ENCODE measurements at regions not wholly inside any gene's neighbourhood (a gene's known extent, or its start where the extent isn't known, plus 50 kb on each side); places are given as distances from the start of the nearest gene placed in this dataset.
"Not testable (repeated sequence)": the region's sequence is repeated elsewhere in the genome, so short reads cannot be mapped to it uniquely, and the experiment has no call there.

GRCh38 chr19:28997866-28998265, 215.1 kb downstream of the UQCRFS1 start:
- H3K9ac ChIP-seq (ENCODE audit: low read depth, low read length); H3K4me3 ChIP-seq (ENCODE audit: low read length); H3K27me3 ChIP-seq (ENCODE audit: insufficient read depth, low read length); H3K27ac ChIP-seq (ENCODE audit: low read depth, low read length); H3K36me3 ChIP-seq (ENCODE audit: insufficient read depth, low read length): not testable (repeated sequence)
- WGBS = 94% methylated on average over 6 of the region's 6 CpGs
- 0 out of 2 replicates have a peak, but pooled peaks cover 11% of the 10 kb centered on the region for H3K4me1 ChIP-seq (ENCODE audit: insufficient read depth, low read length)
- peaks cover 44% of the 10 kb centered on the region for H3K9me3 ChIP-seq (ENCODE audit: insufficient read depth, low read depth, low read length)

GRCh38 chr19:28990522-28990921, 222.4 kb downstream of the UQCRFS1 start:
- 92% methylated on average over 5 of the region's 5 CpGs for WGBS
- Histone ChIP-seq H3K27me3 (ENCODE audit: insufficient read depth, low read length) (no peaks in the 10 kb centered on the region), H3K27ac (ENCODE audit: low read depth, low read length) (no peak overlapping the region), H3K4me1 (ENCODE audit: insufficient read depth, low read length) (peaks cover 12% of the 10 kb centered on the region; the same call in 1 of the 2 replicates), H3K9ac (ENCODE audit: low read depth, low read length) (no peak overlapping the region), H3K9me3 (ENCODE audit: insufficient read depth, low read depth, low read length) (peaks cover 26% of the 10 kb centered on the region), H3K36me3 (ENCODE audit: insufficient read depth, low read length) (no peaks in the 10 kb centered on the region), H3K4me3 (ENCODE audit: low read length) (no peak overlapping the region)

GRCh38 chr19:28989739-28990138, 223.2 kb downstream of the UQCRFS1 start:
- Histone ChIP-seq H3K9me3 (ENCODE audit: insufficient read depth, low read depth, low read length) (peaks cover 19% of the 10 kb centered on the region), H3K27me3 (ENCODE audit: insufficient read depth, low read length) (no peaks in the 10 kb centered on the region), H3K4me3 (ENCODE audit: low read length) (no peak overlapping the region), H3K4me1 (ENCODE audit: insufficient read depth, low read length) (peaks cover 12% of the 10 kb centered on the region; the same call in 1 of the 2 replicates), H3K36me3 (ENCODE audit: insufficient read depth, low read length) (no peaks in the 10 kb centered on the region), H3K9ac (ENCODE audit: low read depth, low read length) (no peak overlapping the region), H3K27ac (ENCODE audit: low read depth, low read length) (no peak overlapping the region)
- WGBS = 62% methylated on average over 6 of the region's 6 CpGs

- WGBS = 86% methylated on average over 1 of the region's 1 CpG
- H3K9me3 ChIP-seq (ENCODE audit: insufficient read depth, low read depth, low read length) = peaks cover 4% of the 10 kb centered on the region
Measured at GRCh38 chr19:28988066-28988465, 224.9 kb downstream of the UQCRFS1 start.

GRCh38 chr19:28987177-28987576, 225.8 kb downstream of the UQCRFS1 start:
- no peak overlapping the region for H3K4me3 ChIP-seq (ENCODE audit: low read length)
- H3K27me3 ChIP-seq (ENCODE audit: insufficient read depth, low read length) = no peaks in the 10 kb centered on the region
- H3K9me3 ChIP-seq (ENCODE audit: insufficient read depth, low read depth, low read length) = no peaks in the 10 kb centered on the region
- no peak overlapping the region for H3K9ac ChIP-seq (ENCODE audit: low read depth, low read length)
- no peaks in the 10 kb centered on the region for H3K36me3 ChIP-seq (ENCODE audit: insufficient read depth, low read length)
- WGBS = 95% methylated on average over 6 of the region's 6 CpGs
- no peak overlapping the region for H3K27ac ChIP-seq (ENCODE audit: low read depth, low read length)
- peaks cover 12% of the 10 kb centered on the region; the same call in 1 of the 2 replicates for H3K4me1 ChIP-seq (ENCODE audit: insufficient read depth, low read length)

More at GRCh38 chr19:28988066-28988465, 224.9 kb downstream of the UQCRFS1 start:
- Histone ChIP-seq H3K9ac (ENCODE audit: low read depth, low read length) (no peak overlapping the region), H3K27me3 (ENCODE audit: insufficient read depth, low read length) (no peaks in the 10 kb centered on the region), H3K4me3 (ENCODE audit: low read length) (no peak overlapping the region), H3K27ac (ENCODE audit: low read depth, low read length) (no peak overlapping the region), H3K4me1 (ENCODE audit: insufficient read depth, low read length) (peaks cover 12% of the 10 kb centered on the region; the same call in 1 of the 2 replicates), H3K36me3 (ENCODE audit: insufficient read depth, low read length) (no peaks in the 10 kb centered on the region)

GRCh38 chr19:28985201-28985600, 227.8 kb downstream of the UQCRFS1 start:
- Histone ChIP-seq H3K36me3 (ENCODE audit: insufficient read depth, low read length) (no peaks in the 10 kb centered on the region), H3K4me3 (ENCODE audit: low read length) (no peak overlapping the region), H3K9me3 (ENCODE audit: insufficient read depth, low read depth, low read length) (no peaks in the 10 kb centered on the region), H3K4me1 (ENCODE audit: insufficient read depth, low read length) (peaks cover 12% of the 10 kb centered on the region; the same call in 1 of the 2 replicates), H3K27me3 (ENCODE audit: insufficient read depth, low read length) (no peaks in the 10 kb centered on the region), H3K27ac (ENCODE audit: low read depth, low read length) (no peak overlapping the region), H3K9ac (ENCODE audit: low read depth, low read length) (no peak overlapping the region)
- WGBS = 93% methylated on average over 8 of the region's 8 CpGs

- 92% methylated on average over 4 of the region's 4 CpGs for WGBS
- Histone ChIP-seq H3K27ac (ENCODE audit: low read depth, low read length) (no peak overlapping the region), H3K9me3 (ENCODE audit: insufficient read depth, low read depth, low read length) (no peaks in the 10 kb centered on the region), H3K9ac (ENCODE audit: low read depth, low read length) (no peak overlapping the region), H3K4me1 (ENCODE audit: insufficient read depth, low read length) (peaks cover 5% of the 10 kb centered on the region; the same call in 1 of the 2 replicates), H3K36me3 (ENCODE audit: insufficient read depth, low read length) (no peaks in the 10 kb centered on the region), H3K4me3 (ENCODE audit: low read length) (no peak overlapping the region), H3K27me3 (ENCODE audit: insufficient read depth, low read length) (no peaks in the 10 kb centered on the region)
Measured at GRCh38 chr19:28984315-28984714, 228.6 kb downstream of the UQCRFS1 start.

GRCh38 chr19:28983430-28983829, 229.5 kb downstream of the UQCRFS1 start:
- no peak overlapping the region for H3K4me3 ChIP-seq (ENCODE audit: low read length)
- no peaks in the 10 kb centered on the region for H3K27me3 ChIP-seq (ENCODE audit: insufficient read depth, low read length)
- no peaks in the 10 kb centered on the region for H3K9me3 ChIP-seq (ENCODE audit: insufficient read depth, low read depth, low read length)
- no peak overlapping the region for H3K9ac ChIP-seq (ENCODE audit: low read depth, low read length)
- H3K4me1 ChIP-seq (ENCODE audit: insufficient read depth, low read length) = peaks cover under 1% of the 10 kb centered on the region; the same call in 1 of the 2 replicates
- H3K27ac ChIP-seq (ENCODE audit: low read depth, low read length) = no peak overlapping the region
- H3K36me3 ChIP-seq (ENCODE audit: insufficient read depth, low read length) = no peaks in the 10 kb centered on the region
- 92% methylated on average over 6 of the region's 6 CpGs for WGBS

GRCh38 chr19:28981994-28982393, 231.0 kb downstream of the UQCRFS1 start:
- no peak overlapping the region for H3K27ac ChIP-seq (ENCODE audit: low read depth, low read length)
- H3K4me1 ChIP-seq (ENCODE audit: insufficient read depth, low read length) = no peaks in the 10 kb centered on the region
- no peaks in the 10 kb centered on the region for H3K9me3 ChIP-seq (ENCODE audit: insufficient read depth, low read depth, low read length)
- no peak overlapping the region for H3K9ac ChIP-seq (ENCODE audit: low read depth, low read length)
- H3K27me3 ChIP-seq (ENCODE audit: insufficient read depth, low read length) = no peaks in the 10 kb centered on the region
- WGBS = 91% methylated on average over 2 of the region's 2 CpGs
- no peak overlapping the region for H3K4me3 ChIP-seq (ENCODE audit: low read length)
- H3K36me3 ChIP-seq (ENCODE audit: insufficient read depth, low read length) = no peaks in the 10 kb centered on the region

- Histone ChIP-seq H3K27me3 (ENCODE audit: insufficient read depth, low read length) (no peaks in the 10 kb centered on the region), H3K27ac (ENCODE audit: low read depth, low read length) (no peak overlapping the region), H3K4me3 (ENCODE audit: low read length) (no peak overlapping the region), H3K9me3 (ENCODE audit: insufficient read depth, low read depth, low read length) (no peaks in the 10 kb centered on the region), H3K9ac (ENCODE audit: low read depth, low read length) (no peak overlapping the region), H3K4me1 (ENCODE audit: insufficient read depth, low read length) (no peaks in the 10 kb centered on the region), H3K36me3 (ENCODE audit: insufficient read depth, low read length) (no peaks in the 10 kb centered on the region)
- WGBS = 90% methylated on average over 11 of the region's 11 CpGs
Measured at GRCh38 chr19:28981518-28981917, 231.4 kb downstream of the UQCRFS1 start.

GRCh38 chr19:28980236-28980868, 232.6 kb downstream of the UQCRFS1 start:
- H3K36me3 ChIP-seq (ENCODE audit: insufficient read depth, low read length) = no peaks in the 10 kb centered on the region
- no peak overlapping the region for H3K27ac ChIP-seq (ENCODE audit: low read depth, low read length)
- no peaks in the 10 kb centered on the region for H3K27me3 ChIP-seq (ENCODE audit: insufficient read depth, low read length)
- H3K4me3 ChIP-seq (ENCODE audit: low read length) = no peak overlapping the region
- WGBS = 66% methylated on average over 6 of the region's 7 CpGs
- H3K9me3 ChIP-seq (ENCODE audit: insufficient read depth, low read depth, low read length) = no peaks in the 10 kb centered on the region
- no peak overlapping the region for H3K9ac ChIP-seq (ENCODE audit: low read depth, low read length)
- no peaks in the 10 kb centered on the region for H3K4me1 ChIP-seq (ENCODE audit: insufficient read depth, low read length)

GRCh38 chr19:28977826-28978225, 235.1 kb downstream of the UQCRFS1 start:
- Histone ChIP-seq H3K27me3 (ENCODE audit: insufficient read depth, low read length) (no peaks in the 10 kb centered on the region), H3K9ac (ENCODE audit: low read depth, low read length) (no peak overlapping the region), H3K27ac (ENCODE audit: low read depth, low read length) (no peak overlapping the region), H3K4me3 (ENCODE audit: low read length) (no peak overlapping the region), H3K4me1 (ENCODE audit: insufficient read depth, low read length) (no peaks in the 10 kb centered on the region), H3K36me3 (ENCODE audit: insufficient read depth, low read length) (no peaks in the 10 kb centered on the region), H3K9me3 (ENCODE audit: insufficient read depth, low read depth, low read length) (no peaks in the 10 kb centered on the region)
- WGBS = 94% methylated on average over 2 of the region's 5 CpGs
